ENCODE measurements at regions not wholly inside any gene's neighbourhood (a gene's known extent, or its start where the extent isn't known, plus 50 kb on each side); places are given as distances from the start of the nearest gene placed in this dataset.
"Not testable (repeated sequence)": the region's sequence is repeated elsewhere in the genome, so short reads cannot be mapped to it uniquely, and the experiment has no call there.

GRCh38 chr7:53596230-53596629, 560.8 kb downstream of the POM121L12 start:
- DNase-seq, result no peak

DNA sequence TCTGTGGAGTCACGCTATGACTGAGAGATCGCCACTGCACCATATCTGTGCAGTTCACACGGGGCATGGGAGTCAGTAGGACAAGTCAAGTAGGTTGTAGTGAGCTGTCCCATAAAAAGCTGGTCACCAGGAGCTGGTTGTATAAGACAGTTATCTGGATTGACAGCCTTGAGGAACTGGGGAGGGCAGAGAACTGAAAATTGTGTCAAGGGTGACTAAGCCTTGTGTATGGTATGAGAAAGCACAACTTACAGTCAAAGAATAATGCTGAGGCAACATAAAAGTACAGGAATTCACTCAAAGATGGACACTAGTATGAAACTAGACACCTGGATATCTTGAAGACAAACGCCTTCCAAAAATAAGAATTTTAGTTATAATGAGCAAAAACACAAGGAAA, 564.9 kb downstream of the POM121L12 start:
- DNase-seq, result no peak

- DNase-seq, result no peak
Observed at GRCh38 chr7:53602817-53603418, 567.5 kb downstream of the POM121L12 start.

DNA sequence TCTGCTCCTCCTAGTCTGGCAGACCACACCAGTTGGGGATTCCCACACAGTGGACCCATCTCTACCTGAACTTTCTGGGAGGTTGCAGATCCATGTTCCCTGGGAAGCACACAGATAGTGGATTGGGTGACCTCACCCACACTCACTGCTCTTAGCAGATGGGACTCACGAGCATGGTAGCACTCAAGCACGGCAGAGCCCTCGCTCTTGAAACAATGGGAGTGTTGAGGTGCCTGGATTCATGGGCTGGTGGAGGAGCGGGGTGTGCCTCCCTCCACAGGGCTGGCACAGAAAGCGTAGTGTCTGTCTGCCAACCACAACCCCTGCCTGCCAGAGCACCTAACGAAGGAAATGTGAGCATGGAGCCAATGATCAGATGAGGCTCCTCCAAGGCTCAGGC, 568.0 kb downstream of the POM121L12 start:
- no peak for DNase-seq

DNA sequence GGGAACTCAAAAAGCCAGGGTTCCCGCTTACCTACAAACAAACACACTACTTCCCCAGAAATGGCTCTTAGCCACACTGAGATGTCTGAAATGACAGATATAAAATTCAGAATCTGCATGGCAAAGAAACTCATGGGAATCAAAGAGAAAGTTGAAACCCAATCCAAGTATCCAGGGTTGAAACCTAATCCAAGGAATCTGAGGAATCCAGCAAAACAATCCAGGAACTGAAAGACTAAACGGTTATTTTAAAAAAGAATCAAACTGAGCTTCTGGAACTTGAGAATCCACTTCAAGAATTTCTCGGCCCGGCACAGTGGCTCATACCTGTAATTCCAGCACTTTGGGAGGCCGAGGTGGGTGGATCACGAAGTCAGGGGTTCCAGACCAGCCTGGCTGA, 568.8 kb downstream of the POM121L12 start:
- DNase-seq, result no peak

- no peak for DNase-seq
Observed at GRCh38 chr7:53607961-53608360, 572.5 kb downstream of the POM121L12 start.

DNA sequence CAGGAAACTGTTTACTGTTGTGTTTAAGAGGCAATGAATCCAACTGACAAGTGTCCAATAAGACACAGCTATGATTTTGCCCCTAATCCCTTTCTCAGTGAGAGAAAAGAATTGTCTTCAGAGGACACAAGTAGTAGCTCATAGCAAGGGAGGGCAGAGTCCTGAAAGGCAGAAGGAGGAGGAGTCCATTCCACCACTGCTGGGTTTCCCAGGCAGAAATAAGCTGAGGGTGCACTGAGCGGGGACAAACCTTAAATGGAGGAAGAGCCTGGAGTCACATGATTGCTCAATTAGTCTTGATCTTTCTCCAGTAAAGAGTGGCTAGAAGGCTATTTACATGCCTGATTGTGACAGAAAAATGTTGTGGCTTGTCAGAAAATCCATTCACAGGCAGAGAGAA, 573.8 kb downstream of the POM121L12 start:
- DNase-seq, result no peak

DNA sequence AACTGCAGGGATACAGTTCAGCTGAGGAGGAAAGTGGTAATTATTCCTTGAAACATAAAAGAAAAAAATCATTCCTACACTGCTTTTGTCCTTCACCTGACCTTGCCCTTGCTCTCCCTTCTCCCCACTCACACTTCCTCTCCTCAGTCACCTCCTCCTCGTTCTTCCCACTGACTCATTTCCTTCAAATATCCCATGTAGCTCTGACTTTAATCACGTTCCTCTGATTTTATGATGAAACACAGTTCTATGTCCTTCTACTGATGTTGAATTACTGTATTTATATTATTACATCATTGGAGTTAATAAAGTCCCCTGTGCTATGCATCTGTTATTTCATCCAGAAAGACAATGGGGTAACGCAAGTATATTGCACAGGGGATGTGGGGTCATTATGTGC, 575.6 kb downstream of the POM121L12 start:
- DNase-seq, result no peak

DNA sequence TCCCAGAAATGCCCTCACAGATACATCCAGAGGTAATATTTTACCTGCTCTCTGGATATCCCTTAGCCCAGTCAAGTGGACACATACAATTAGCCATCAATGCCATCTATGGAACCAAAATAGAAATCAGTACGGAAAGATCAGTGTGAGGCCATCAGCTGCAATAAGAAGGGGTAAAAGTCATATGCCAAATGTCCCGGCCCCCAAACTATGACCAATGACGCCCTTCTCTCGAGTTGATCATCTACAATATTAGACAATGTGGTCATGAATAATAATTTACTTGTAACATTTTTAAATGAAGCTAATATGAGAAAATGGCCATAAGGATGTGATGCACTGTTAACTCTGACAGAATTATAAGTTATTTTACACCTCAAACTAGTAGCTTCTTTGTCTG, 588.9 kb downstream of the POM121L12 start:
- DNase-seq, result no peak

DNA sequence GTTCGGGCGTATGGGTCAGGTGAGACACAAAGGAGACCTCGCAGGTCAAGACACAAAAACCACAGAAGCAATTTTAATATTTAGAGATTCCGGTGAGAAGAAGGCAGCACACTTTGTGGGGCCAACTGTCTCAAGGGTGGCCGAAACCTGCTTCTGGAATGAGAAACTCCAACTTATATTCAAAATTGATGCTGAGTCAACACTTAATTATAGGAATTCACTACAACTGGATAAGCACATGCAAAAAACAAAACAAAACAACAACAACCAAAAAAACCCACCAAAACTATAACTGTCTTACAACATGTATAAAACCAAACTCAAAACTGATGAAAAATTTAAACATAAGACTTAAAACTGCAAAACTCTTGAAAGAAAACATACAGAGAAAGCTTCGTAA, 593.3 kb downstream of the POM121L12 start:
- DNase-seq, result no peak

GRCh38 chr7:53635251-53635650, 599.8 kb downstream of the POM121L12 start:
- DNase-seq, result not testable (repeated sequence)

DNA sequence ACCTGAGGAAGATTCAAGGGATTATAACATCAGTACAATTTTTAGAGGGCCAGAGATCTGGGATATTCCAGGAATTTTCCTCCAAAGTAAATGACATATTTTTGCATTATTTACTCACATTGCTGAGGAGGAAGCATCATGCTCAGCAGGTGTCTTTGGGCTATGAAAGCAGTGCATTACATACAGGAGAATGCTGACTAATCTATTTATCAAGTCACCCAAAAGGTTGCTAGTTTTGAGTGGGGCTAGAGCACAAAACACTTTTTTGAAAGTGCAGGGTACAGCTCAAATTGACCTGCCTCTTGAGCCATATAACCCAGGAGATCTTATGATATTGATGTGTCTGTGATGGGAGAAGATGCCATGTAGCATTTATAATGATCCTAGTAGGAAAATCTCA, 603.1 kb downstream of the POM121L12 start:
- no peak for DNase-seq

DNA sequence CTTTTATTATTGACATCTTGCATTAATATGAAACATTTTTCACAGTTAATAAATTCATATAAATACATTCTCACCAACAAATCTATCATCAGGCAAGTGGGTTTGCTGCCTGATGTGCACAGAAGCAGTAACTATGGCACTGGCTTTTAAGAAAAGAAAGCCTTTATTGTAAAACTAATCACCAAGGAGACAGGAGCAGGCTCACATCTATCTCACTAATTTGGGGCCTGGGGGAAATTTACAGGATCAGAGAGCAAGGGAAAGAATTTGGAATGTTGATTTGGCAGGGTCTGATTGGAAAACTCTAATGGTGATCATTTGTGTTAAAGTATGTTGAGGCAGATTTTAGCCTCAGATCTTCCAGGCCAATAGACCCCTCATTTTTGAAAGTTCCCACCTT, 605.7 kb downstream of the POM121L12 start:
- DNase-seq, result no peak

DNA sequence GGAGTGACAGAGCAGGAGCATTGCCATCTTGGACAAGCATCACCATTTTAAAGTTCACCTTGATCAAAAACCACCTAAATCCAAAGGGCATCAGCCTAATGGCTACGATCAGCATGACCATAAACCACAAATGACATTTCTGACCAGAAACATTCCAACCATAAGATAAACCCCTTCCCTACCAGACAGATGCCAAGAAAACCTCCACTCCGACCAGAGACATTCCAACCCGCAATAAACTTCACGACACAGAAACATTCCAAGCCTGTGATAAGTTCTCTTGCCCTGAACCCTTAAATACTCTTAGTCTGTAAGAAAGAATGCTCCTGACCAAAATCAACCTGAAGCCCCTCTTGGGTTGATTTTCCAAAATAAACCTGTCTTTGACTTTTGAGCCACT, 606.9 kb downstream of the POM121L12 start:
- DNase-seq, result no peak

GRCh38 chr7:53642866-53643265, 607.4 kb downstream of the POM121L12 start:
- no peak for DNase-seq

DNA sequence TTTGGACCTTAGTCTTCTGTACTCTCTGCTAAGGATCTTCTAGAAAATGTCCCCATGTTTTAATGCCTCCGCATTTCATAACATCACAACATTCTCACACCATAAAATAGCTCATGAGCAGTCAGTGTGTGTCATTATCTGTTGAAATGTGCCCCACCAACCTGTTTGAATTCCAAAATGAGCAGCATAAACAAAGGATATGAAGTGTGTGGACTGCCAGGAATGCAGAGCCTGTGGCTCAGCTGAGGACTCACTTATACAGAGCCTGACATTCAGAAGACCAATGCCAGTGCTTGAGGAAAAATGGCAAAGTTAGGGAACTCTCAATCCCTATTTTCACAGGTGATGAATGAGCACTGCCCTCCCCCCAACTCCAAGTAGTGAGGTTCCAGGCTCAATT, 621.4 kb downstream of the POM121L12 start:
- DNase-seq, result no peak

- DNase-seq, result no peak
Observed at GRCh38 chr7:53657586-53657985, 622.2 kb downstream of the POM121L12 start.

DNA sequence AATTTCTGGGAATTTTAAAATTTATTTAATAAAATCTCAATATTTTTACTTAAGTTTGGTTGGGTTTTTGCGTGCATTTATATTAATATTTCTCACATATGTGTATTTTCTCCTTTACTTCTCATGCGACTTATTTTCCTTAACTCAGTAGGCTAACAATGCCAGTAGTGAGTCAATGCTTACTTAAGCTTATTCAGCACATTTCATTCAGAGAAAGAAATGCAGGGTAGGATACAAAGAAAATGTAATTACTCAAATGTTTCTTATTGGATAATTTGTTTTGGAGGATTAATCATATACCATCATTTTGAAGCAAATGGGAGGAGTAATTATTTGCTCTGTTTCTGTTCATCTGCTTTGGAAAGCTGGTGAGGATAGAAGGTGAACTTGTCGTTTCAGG, 623.5 kb downstream of the POM121L12 start:
- DNase-seq, result no peak

GRCh38 chr7:53661645-53662217, 626.3 kb downstream of the POM121L12 start:
- no peak for DNase-seq

DNA sequence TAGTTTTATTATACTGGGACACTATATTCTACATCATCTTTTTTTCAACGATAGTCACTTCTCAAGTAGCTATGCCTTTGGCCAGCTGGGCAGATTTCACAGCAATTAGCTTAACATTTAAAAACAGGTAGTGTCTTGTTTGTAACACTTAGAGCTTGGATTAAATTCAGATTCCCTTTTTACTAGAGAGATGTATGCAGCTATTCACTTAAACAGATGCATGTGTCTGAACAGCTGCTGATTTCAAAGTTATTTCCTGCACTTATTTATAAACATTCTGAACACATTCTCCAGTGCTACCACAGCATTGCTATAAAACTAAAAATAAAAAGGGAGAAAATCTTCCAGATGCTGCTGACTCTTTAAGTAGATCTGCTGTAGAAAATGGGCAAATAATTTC, 637.2 kb downstream of the POM121L12 start:
- no peak for DNase-seq

GRCh38 chr7:53675835-53676234, 640.4 kb downstream of the POM121L12 start:
- no peak for DNase-seq

- DNase-seq, result no peak
Observed at GRCh38 chr7:53684693-53685092, 649.3 kb downstream of the POM121L12 start.

DNA sequence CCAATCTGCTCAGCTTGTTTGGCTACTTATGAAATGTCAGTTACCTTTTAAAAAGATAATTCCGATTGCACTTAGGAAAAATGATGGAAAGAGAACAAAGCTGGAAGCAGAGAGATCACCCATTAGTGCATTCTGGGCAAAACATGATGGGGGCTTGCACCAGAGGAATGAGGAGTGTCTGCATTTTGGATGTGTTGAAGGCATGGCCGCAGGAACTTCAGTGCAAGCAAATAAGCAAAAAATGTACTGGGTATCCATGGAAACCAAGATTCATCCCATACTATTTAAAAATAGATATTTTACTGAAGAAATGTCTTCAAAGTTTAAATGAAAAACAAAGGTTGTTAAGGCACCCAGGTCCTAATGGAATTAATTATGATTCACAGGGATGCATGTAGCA, 655.0 kb downstream of the POM121L12 start:
- DNase-seq, result no peak

GRCh38 chr7:53697913-53698312, 662.5 kb downstream of the POM121L12 start:
- DNase-seq, result no peak

DNA sequence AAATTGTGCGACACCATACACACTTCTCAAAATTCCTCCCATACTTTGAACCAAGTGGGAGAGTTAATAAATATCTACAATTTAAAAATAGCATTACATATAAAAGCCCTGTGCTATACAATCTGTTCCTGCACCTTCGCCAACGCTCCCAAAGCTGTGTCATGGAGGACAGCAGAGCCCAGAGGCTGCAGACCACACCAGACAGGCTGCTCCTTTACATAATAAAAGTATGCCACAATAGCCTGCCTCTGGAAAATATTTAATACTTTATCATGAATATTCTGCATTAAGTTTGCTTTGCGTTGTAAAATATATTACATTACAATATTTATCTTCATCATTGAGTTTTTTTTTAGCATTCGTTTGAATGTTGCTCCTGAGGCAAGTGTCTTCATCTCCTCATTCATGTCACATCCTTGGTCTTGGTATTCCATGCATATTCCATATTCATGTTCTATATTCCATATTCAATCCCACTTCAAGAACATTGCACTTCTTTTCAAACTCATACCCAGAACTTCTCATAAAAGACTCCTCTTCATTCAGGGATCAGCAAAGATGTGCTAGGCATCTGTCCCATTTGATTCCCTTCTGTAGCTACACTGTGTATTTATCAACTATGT, 663.9 kb downstream of the POM121L12 start:
- no peak for DNase-seq

Data from NCI-H2081 treated with DMSO at 0.1 percent for 48 hours (cell line).